H1 (cell line): ENCODE measurements at regions not wholly inside any gene's neighbourhood (a gene's known extent, or its start where the extent isn't known, plus 50 kb on each side); places are given as distances from the start of the nearest gene placed in this dataset.

ENCODE experiments used
- CTCF ChIA-PET: fragments of 300-600 bp; sonication (Branson Sonifier 250); formaldehyde crosslinking; loops from one replicate; lab custom pipeline; 2021; ENCODE audit not compliant: partially characterized antibody; lab: Charles Lee
- POLR2A ChIA-PET: fragments of 300-600 bp; sonication (Branson Sonifier 250); formaldehyde crosslinking; loops from one replicate; lab custom pipeline; 2021; ENCODE audit warnings: inconsistent platforms; ENCODE audit not compliant: partially characterized antibody; lab: Charles Lee
- DNase-seq, 2 experiments: peaks; one replicate each; pipeline versions ENCODE4 v3.0.0 to v3.0.0-alpha.2; 2010 to 2022; ENCODE audit warnings: low spot score in 2 of 2, low read depth in 1 of 2, mixed read lengths in 1 of 2
- FAIRE-seq: peaks from 2 replicates; lab custom pipeline; 2011; peaks lifted over from hg19 to GRCh38; lab: Jason Lieb, UNC
- H2AFZ ChIP-seq: 2 replicates; pipeline ENCODE4 v1.8.1; 2012; ENCODE audit warnings: low read length, inconsistent platforms
- H2AK5ac ChIP-seq: 2 replicates; pipeline ENCODE4 v1.6.1; 2013; ENCODE audit warnings: low read depth, low read length
- H2BK120ac ChIP-seq: replicated peaks from 2 replicates; pipeline ENCODE3; 2013; ENCODE audit warnings: low read depth, low read length, inconsistent platforms
- H2BK12ac ChIP-seq: 2 replicates; pipeline ENCODE4 v1.6.1; 2013; ENCODE audit warnings: low read depth, low read length
- H2BK15ac ChIP-seq: 2 replicates; pipeline ENCODE4 v1.6.1; 2013; ENCODE audit warnings: low read length
- H2BK20ac ChIP-seq: 2 replicates; pipeline ENCODE4 v1.6.1; 2013; ENCODE audit warnings: low read length
- H2BK5ac ChIP-seq: 2 replicates; pipeline ENCODE4 v1.6.1; 2013; ENCODE audit warnings: low read depth, low read length
- H3K14ac ChIP-seq: 2 replicates; pipeline ENCODE4 v1.6.1; 2013; ENCODE audit warnings: inconsistent platforms; ENCODE audit not compliant: insufficient read length
- H3K18ac ChIP-seq: 2 replicates; pipeline ENCODE4 v1.6.1; 2013; ENCODE audit warnings: low read length; ENCODE audit errors: extremely low read depth
- H3K23ac ChIP-seq: 2 replicates; pipeline ENCODE4 v1.6.1; 2013; ENCODE audit warnings: inconsistent platforms; ENCODE audit not compliant: insufficient read length
- H3K23me2 ChIP-seq: 2 replicates; pipeline ENCODE4 v1.6.1; 2013; ENCODE audit warnings: low read depth, low read length
- H3K27ac ChIP-seq: 2 replicates; pipeline ENCODE4 v1.6.1; 2011; ENCODE audit warnings: low read depth, low read length, inconsistent platforms
- H3K27me3 ChIP-seq, 4 experiments: replicated peaks in 1 of 4; 1 replicate in 1 of 4; 2 replicates in 3 of 4; pipeline versions ENCODE4 v1.6.1 to v1.8.1; 2011 to 2013; ENCODE audit warnings: low read length in 3 of 4, mild to moderate bottlenecking in 3 of 4, inconsistent platforms in 2 of 4, mixed read lengths in 2 of 4, moderate library complexity in 1 of 4; ENCODE audit not compliant: control insufficient read depth in 3 of 4, insufficient read depth in 3 of 4; ENCODE audit errors: extremely low read depth in 1 of 4
- H3K36me3 ChIP-seq, 4 experiments: 2 replicates each; pipeline versions ENCODE4 v1.6.1 to v1.8.1; 2011 to 2013; ENCODE audit warnings: mild to moderate bottlenecking in 4 of 4, low read length in 3 of 4, moderate library complexity in 2 of 4, control low read depth in 1 of 4, inconsistent platforms in 1 of 4; ENCODE audit not compliant: insufficient read depth in 4 of 4, control insufficient read depth in 2 of 4
- H3K4ac ChIP-seq: replicated peaks from 2 replicates; pipeline ENCODE3; 2013; ENCODE audit warnings: low read length, low read depth, mixed read lengths, inconsistent platforms; ENCODE audit not compliant: insufficient read length
- H3K4me1 ChIP-seq, 4 experiments: replicated peaks in 1 of 4; 1 replicate in 1 of 4; 2 replicates in 3 of 4; pipeline versions ENCODE4 v1.6.1 to v1.8.1; 2011 to 2013; ENCODE audit warnings: low read length in 3 of 4, inconsistent platforms in 2 of 4, mixed read lengths in 1 of 4; ENCODE audit not compliant: insufficient read depth in 4 of 4, control insufficient read depth in 3 of 4
- H3K4me2 ChIP-seq, 2 experiments: 2 replicates each; pipeline versions ENCODE4 v1.6.1 to v1.8.1; 2011 to 2013; ENCODE audit warnings: low read depth in 2 of 2, low read length in 2 of 2, control low read depth in 1 of 2, inconsistent platforms in 1 of 2, mild to moderate bottlenecking in 1 of 2; ENCODE audit not compliant: insufficient read depth in 1 of 2
- H3K4me3 ChIP-seq, 4 experiments: fragments of 200-600, 300-600 bp in 1 of 4; sonication (generic), shearing (Covaris generic), sonication (Bioruptor Twin) in 1 of 4; 2 replicates each; pipeline versions ENCODE4 v1.5.1 to v1.8.1; 2011 to 2016; ENCODE audit warnings: low read length in 4 of 4, low read depth in 3 of 4, control low read depth in 2 of 4, inconsistent platforms in 2 of 4, mild to moderate bottlenecking in 2 of 4, mixed read lengths in 1 of 4, moderate library complexity in 1 of 4; ENCODE audit not compliant: insufficient read depth in 2 of 4; ENCODE audit errors: extremely low read depth in 1 of 4
- H3K56ac ChIP-seq: replicated peaks from 2 replicates; pipeline ENCODE3; 2013; ENCODE audit warnings: low read depth, mild to moderate bottlenecking, mixed read lengths, low read length, inconsistent platforms; ENCODE audit not compliant: insufficient read length
- H3K79me1 ChIP-seq: 2 replicates; pipeline ENCODE4 v1.6.1; 2013; ENCODE audit warnings: low read depth, low read length, control low read depth
- H3K79me2 ChIP-seq, 2 experiments: 2 replicates each; pipeline versions ENCODE4 v1.6.1 to v1.8.1; 2012 to 2013; ENCODE audit warnings: low read length in 2 of 2, mild to moderate bottlenecking in 2 of 2, inconsistent platforms in 1 of 2; ENCODE audit not compliant: insufficient read depth in 2 of 2, control insufficient read depth in 1 of 2
- H3K9ac ChIP-seq, 4 experiments: replicated peaks in 1 of 4; 1 replicate in 1 of 4; 2 replicates in 3 of 4; pipeline versions ENCODE4 v1.6.1 to v1.8.1; 2011 to 2013; ENCODE audit warnings: low read depth in 3 of 4, low read length in 3 of 4, control low read depth in 2 of 4, mild to moderate bottlenecking in 2 of 4, moderate library complexity in 2 of 4, inconsistent platforms in 1 of 4; ENCODE audit errors: extremely low read depth in 1 of 4
- H3K9me3 ChIP-seq, 2 experiments: 2 replicates each; pipeline versions ENCODE4 v1.6.1 to v1.8.1; 2012 to 2013; ENCODE audit warnings: mild to moderate bottlenecking in 2 of 2, moderate library complexity in 2 of 2, control low read depth in 1 of 2, inconsistent platforms in 1 of 2, low read depth in 1 of 2, low read length in 1 of 2, mixed read lengths in 1 of 2; ENCODE audit not compliant: insufficient read depth in 2 of 2
- H4K20me1 ChIP-seq, 2 experiments: replicated peaks in 1 of 2; 2 replicates each; pipeline versions ENCODE3 to v1.8.1; 2011 to 2013; ENCODE audit warnings: inconsistent platforms in 2 of 2, low read length in 2 of 2, mild to moderate bottlenecking in 1 of 2; ENCODE audit not compliant: insufficient read depth in 2 of 2, control insufficient read depth in 1 of 2
- H4K5ac ChIP-seq: 2 replicates; pipeline ENCODE4 v1.6.1; 2013; ENCODE audit warnings: low read length, low read depth, mixed read lengths, inconsistent platforms; ENCODE audit not compliant: insufficient read length
- H4K8ac ChIP-seq: 2 replicates; pipeline ENCODE4 v1.8.0; 2013; ENCODE audit warnings: mild to moderate bottlenecking, moderate library complexity, low read length, inconsistent platforms; ENCODE audit not compliant: insufficient read depth; ENCODE audit errors: extremely low read depth
- H4K91ac ChIP-seq: replicated peaks from 2 replicates; pipeline ENCODE3; 2013; ENCODE audit warnings: low read length, mixed read lengths, inconsistent platforms; ENCODE audit not compliant: insufficient read length
- SIX5 ChIP-seq: IDR thresholded peaks from 2 replicates; pipeline ENCODE4 v1.6.1; 2011; ENCODE audit warnings: mild to moderate bottlenecking, low read depth, low read length
- SP2 ChIP-seq: IDR thresholded peaks from 2 replicates; pipeline ENCODE4 v1.6.1; 2012; ENCODE audit warnings: mild to moderate bottlenecking, low read length, inconsistent platforms
- TAF1 ChIP-seq: IDR thresholded peaks from 2 replicates; pipeline ENCODE4 v1.6.1; 2011; ENCODE audit warnings: mild to moderate bottlenecking, low read depth, low read length
- WGBS, 2 experiments: shearing (Covaris generic) in 1 of 2; methylation state at CpG; one replicate each; pipeline versions ENCODE4 v1.1.6 to v1.1.7; 2013 to 2015; ENCODE audit warnings: low lambda C conversion rate in 2 of 2, mixed read lengths in 2 of 2, inconsistent platforms in 1 of 2, low coverage in 1 of 2, missing lambda C conversion rate in 1 of 2; ENCODE audit not compliant: insufficient replicate concordance in 2 of 2, insufficient coverage in 1 of 2, insufficient read length in 1 of 2; ENCODE audit errors: extremely low coverage in 1 of 2, missing lambda C conversion rate in 1 of 2; 5-methylcytosine and 5-hydroxymethylcytosine counted together
- TF ChIP-seq, protein P1 (sequence below), 3 experiments: IDR thresholded peaks; 1 replicate in 2 of 3; 2 replicates in 1 of 3; pipeline versions ENCODE4 v1.5.1 to v1.6.1; 2011; ENCODE audit warnings: low read length in 3 of 3, mild to moderate bottlenecking in 3 of 3, inconsistent platforms in 2 of 3, low read depth in 1 of 3, moderate library complexity in 1 of 3; ENCODE audit not compliant: insufficient read depth in 1 of 3; ENCODE audit errors: control extremely low read depth in 1 of 3
- TF ChIP-seq, protein P2 (sequence below): IDR thresholded peaks from 2 replicates; pipeline ENCODE4 v1.6.1; 2011; ENCODE audit warnings: low read length, improper control_type of control experiment

GRCh38 chr13:73261739-73262216 is 203.0 kb downstream of the KLF5 start:
- TF ChIP-seq, protein P1, sequence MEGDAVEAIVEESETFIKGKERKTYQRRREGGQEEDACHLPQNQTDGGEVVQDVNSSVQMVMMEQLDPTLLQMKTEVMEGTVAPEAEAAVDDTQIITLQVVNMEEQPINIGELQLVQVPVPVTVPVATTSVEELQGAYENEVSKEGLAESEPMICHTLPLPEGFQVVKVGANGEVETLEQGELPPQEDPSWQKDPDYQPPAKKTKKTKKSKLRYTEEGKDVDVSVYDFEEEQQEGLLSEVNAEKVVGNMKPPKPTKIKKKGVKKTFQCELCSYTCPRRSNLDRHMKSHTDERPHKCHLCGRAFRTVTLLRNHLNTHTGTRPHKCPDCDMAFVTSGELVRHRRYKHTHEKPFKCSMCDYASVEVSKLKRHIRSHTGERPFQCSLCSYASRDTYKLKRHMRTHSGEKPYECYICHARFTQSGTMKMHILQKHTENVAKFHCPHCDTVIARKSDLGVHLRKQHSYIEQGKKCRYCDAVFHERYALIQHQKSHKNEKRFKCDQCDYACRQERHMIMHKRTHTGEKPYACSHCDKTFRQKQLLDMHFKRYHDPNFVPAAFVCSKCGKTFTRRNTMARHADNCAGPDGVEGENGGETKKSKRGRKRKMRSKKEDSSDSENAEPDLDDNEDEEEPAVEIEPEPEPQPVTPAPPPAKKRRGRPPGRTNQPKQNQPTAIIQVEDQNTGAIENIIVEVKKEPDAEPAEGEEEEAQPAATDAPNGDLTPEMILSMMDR (IDR thresholded peaks at IDR 0.05; ENCODE audit: control extremely low read depth in 1 of 3, insufficient read depth in 1 of 3, low read depth in 1 of 3, low read length in 3 of 3): no peak
- TF ChIP-seq TAF1: no peak
- TF ChIP-seq SP2: no peak
- TF ChIP-seq, protein P2, sequence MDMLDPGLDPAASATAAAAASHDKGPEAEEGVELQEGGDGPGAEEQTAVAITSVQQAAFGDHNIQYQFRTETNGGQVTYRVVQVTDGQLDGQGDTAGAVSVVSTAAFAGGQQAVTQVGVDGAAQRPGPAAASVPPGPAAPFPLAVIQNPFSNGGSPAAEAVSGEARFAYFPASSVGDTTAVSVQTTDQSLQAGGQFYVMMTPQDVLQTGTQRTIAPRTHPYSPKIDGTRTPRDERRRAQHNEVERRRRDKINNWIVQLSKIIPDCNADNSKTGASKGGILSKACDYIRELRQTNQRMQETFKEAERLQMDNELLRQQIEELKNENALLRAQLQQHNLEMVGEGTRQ: no peak
- no peak for TF ChIP-seq SIX5
- TF ChIP-seq, all 59 proteins: peak for 0
- Histone ChIP-seq H3K23ac (no peak overlapping the region), H2BK120ac (no peak overlapping the region), H3K27ac (no peak overlapping the region), H2BK20ac (no peak overlapping the region), H3K14ac (no peak overlapping the region), H4K8ac (no peak overlapping the region), H3K27me3 (no peaks in the 10 kb centered on the region), H2BK12ac (no peak overlapping the region), H3K4me2 (no peak overlapping the region), H4K91ac (no peak overlapping the region), H3K23me2 (no peaks in the 10 kb centered on the region), H3K4me1 (no peaks in the 10 kb centered on the region; a peak in 1 of 7 replicates), H2AFZ (no peak overlapping the region), H3K9me3 (no peaks in the 10 kb centered on the region), H4K20me1 (no peaks in the 10 kb centered on the region), H3K79me2 (no peaks in the 10 kb centered on the region), H2BK5ac (no peak overlapping the region), H3K79me1 (no peaks in the 10 kb centered on the region), H3K56ac (no peak overlapping the region), H4K5ac (no peak overlapping the region), H3K4ac (no peak overlapping the region), H3K4me3 (no peak overlapping the region), H3K9ac (no peak overlapping the region), H3K36me3 (no peaks in the 10 kb centered on the region), H2BK15ac (no peak overlapping the region), H2AK5ac (no peak overlapping the region), H3K18ac (no peak overlapping the region)
- FAIRE-seq (no peak), DNase-seq (no peak)
- POLR2A ChIA-PET: interaction anchor here (1.7 kb wide), 1 partner anchor 13 kb away, joined by 4 read pairs; no protein-coding TSS in a partner anchor
- CTCF ChIA-PET: no interaction called here
- 66% methylated on average over 4 of the region's 4 CpGs; no CpG with 5 or more reads in 1 of the 2 experiments for WGBS, 2 experiments
